Myocyte (in vitro differentiated cells): ENCODE measurements at regions not wholly inside any gene's neighbourhood (a gene's known extent, or its start where the extent isn't known, plus 50 kb on each side); places are given as distances from the start of the nearest gene placed in this dataset.

Experiments used
- DNase-seq: peaks from one replicate; pipeline ENCODE4 v3.0.0-alpha.2; 2012; ENCODE audit warnings: low read depth

- no peak for DNase-seq
Observed at GRCh38 chr9:108554831-108555230, 301.0 kb downstream of the ACTL7B start.

GRCh38 chr9:108553111-108553635 lies 302.6 kb downstream of the ACTL7B start:
- no peak for DNase-seq

- no peak for DNase-seq
Observed at GRCh38 chr9:108552459-108553040, 303.2 kb downstream of the ACTL7B start.

GRCh38 chr9:108551030-108551841 lies 304.6 kb downstream of the ACTL7B start:
- DNase-seq = peak; percentile 84

- DNase-seq = no peak
Observed at GRCh38 chr9:108550106-108550505, 305.7 kb downstream of the ACTL7B start.

GRCh38 chr9:108549184-108549583 lies 306.6 kb downstream of the ACTL7B start:
- no peak for DNase-seq

- no peak for DNase-seq
Observed at GRCh38 chr9:108547411-108548135, 308.2 kb downstream of the ACTL7B start.

GRCh38 chr9:108546215-108546614 lies 309.6 kb downstream of the ACTL7B start:
- no peak for DNase-seq

- DNase-seq = no peak
Observed at GRCh38 chr9:108545436-108545835, 310.4 kb downstream of the ACTL7B start.

GRCh38 chr9:108544866-108545265 lies 310.9 kb downstream of the ACTL7B start:
- DNase-seq = peak; percentile 41

- no peak for DNase-seq
Observed at GRCh38 chr9:108543251-108543778, 312.5 kb downstream of the ACTL7B start.

- no peak for DNase-seq
Observed at GRCh38 chr9:108537756-108538155, 318.0 kb downstream of the ACTL7B start.

- no peak for DNase-seq
Observed at GRCh38 chr9:108536836-108537601, 318.8 kb downstream of the ACTL7B start.

- no peak for DNase-seq
Observed at GRCh38 chr9:108535526-108535925, 320.3 kb downstream of the ACTL7B start.

- peak; percentile 56 for DNase-seq
Observed at GRCh38 chr9:108534741-108535140, 321.0 kb downstream of the ACTL7B start.

GRCh38 chr9:108530141-108530540 lies 325.6 kb downstream of the ACTL7B start:
- no peak for DNase-seq

- DNase-seq = no peak
Observed at GRCh38 chr9:108528231-108528630, 327.6 kb downstream of the ACTL7B start.

- DNase-seq = no peak
Observed at GRCh38 chr9:108526518-108526917, 329.3 kb downstream of the ACTL7B start.

GRCh38 chr9:108525186-108525585 lies 330.6 kb downstream of the ACTL7B start:
- DNase-seq = no peak

GRCh38 chr9:108521063-108521590 lies 334.7 kb downstream of the ACTL7B start:
- peak; percentile 67 for DNase-seq

GRCh38 chr9:108519437-108519836 lies 336.3 kb downstream of the ACTL7B start:
- DNase-seq = no peak
